Mucosa of descending colon (tissue), 3 donors: ENCODE measurements at regions not wholly inside any gene's neighbourhood (a gene's known extent, or its start where the extent isn't known, plus 50 kb on each side); places are given as distances from the start of the nearest gene placed in this dataset.

Source experiments
- ATAC-seq: fragments of 200-7000 bp; cut with Tn5 transposase; one replicate; pipeline ENCODE4 v1.9.1; 2020; ENCODE audit warnings: mild to moderate bottlenecking, moderate library complexity
- DNase-seq, 3 donors: peaks; one replicate each; pipeline ENCODE4 v3.0.0-alpha.2; 2020
- H3K36me3 ChIP-seq: fragments of 200-600 bp; one replicate; pipeline ENCODE4 v1.8.0; 2021; ENCODE audit warnings: low read depth, mild to moderate bottlenecking
- H3K4me1 ChIP-seq: fragments of 200-600 bp; one replicate; pipeline ENCODE4 v1.8.0; 2021; ENCODE audit warnings: low read depth, mild to moderate bottlenecking
- H3K4me3 ChIP-seq: fragments of 200-600 bp; one replicate; pipeline ENCODE4 v1.8.0; 2021; ENCODE audit warnings: mild to moderate bottlenecking
- H3K9me3 ChIP-seq: fragments of 200-600 bp; one replicate; pipeline ENCODE4 v1.8.0; 2021; ENCODE audit warnings: mild to moderate bottlenecking
- CTCF ChIP-seq: fragments of 200-600 bp; IDR thresholded peaks from one replicate; pipeline ENCODE4 v1.8.0; 2022; ENCODE audit warnings: antibody characterized with exemption, mild to moderate bottlenecking
- intact Hi-C, 2 donors: fragments of 100-400 bp; cut with DNase I in 1 of 2; cut with micrococcal nuclease in 1 of 2; formaldehyde crosslinking; loops; one replicate each; pipeline versions ENCODE4 v1.11.0 to v1.11.1; 2022; cut with DNase I, micrococcal nuclease
- donor health status: DM: no; HTN: no; CAD: no; lungs with moderate emphysema.
- donor health status: DM: no; HTN: no; CAD: no.
- donor health status: DM: no; HTN: yes; CAD: no.

DNA sequence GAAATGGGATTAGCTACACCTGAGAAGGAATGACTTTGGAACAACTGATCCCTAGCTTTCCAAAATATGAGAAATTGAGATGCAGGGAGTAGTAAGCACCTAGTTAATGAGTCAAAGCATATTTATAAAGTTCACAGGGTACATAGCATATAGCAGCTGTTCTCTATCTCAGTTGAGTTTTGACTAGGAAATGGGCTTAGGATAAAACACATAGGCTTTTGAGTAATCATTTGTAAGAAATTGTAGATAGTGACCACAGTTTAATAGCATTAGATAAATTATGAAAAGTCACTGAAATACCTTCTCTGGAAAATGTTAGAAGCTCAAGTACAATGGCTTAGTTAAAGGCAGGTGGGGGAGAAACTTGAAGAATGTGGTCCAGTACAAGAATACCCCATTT lies 444.7 kb upstream of the TNP1 start:
- Histone ChIP-seq H3K4me3 (no peak overlapping the region), H3K9me3 (no peaks in the 10 kb centered on the region), H3K36me3 (no peaks in the 10 kb centered on the region), H3K4me1 (no peaks in the 10 kb centered on the region)
- DNase-seq (no peak), ATAC-seq (no peak)
- intact Hi-C loops, result no loop called here
- TF ChIP-seq CTCF, result no peak

GRCh38 chr2:217302856-217303255 lies 443.0 kb upstream of the TNP1 start:
- TF ChIP-seq CTCF, result no peak
- ATAC-seq, result no peak
- Histone ChIP-seq H3K4me3 (no peak overlapping the region), H3K36me3 (no peaks in the 10 kb centered on the region), H3K9me3 (no peaks in the 10 kb centered on the region), H3K4me1 (no peaks in the 10 kb centered on the region)
- DNase-seq, result no peak
- intact Hi-C loops, result no loop called here

- intact Hi-C loops, result no loop called here
- Histone ChIP-seq H3K9me3 (no peaks in the 10 kb centered on the region), H3K36me3 (no peaks in the 10 kb centered on the region), H3K4me1 (no peaks in the 10 kb centered on the region), H3K4me3 (no peak overlapping the region)
- TF ChIP-seq CTCF, result no peak
- DNase-seq (no peak), ATAC-seq (no peak)
These were observed 441.5 kb upstream of the TNP1 start for GRCh38 chr2:217301142-217301925.

- intact Hi-C loops, result no loop called here
- no peak for TF ChIP-seq CTCF
- no peak for ATAC-seq
These were observed 439.7 kb upstream of the TNP1 start for GRCh38 chr2:217299590-217299989.

GRCh38 chr2:217297096-217297495 lies 437.2 kb upstream of the TNP1 start:
- ATAC-seq (no peak), DNase-seq (no peak)
- Histone ChIP-seq H3K36me3 (no peaks in the 10 kb centered on the region), H3K9me3 (no peaks in the 10 kb centered on the region), H3K4me1 (no peaks in the 10 kb centered on the region), H3K4me3 (no peak overlapping the region)
- intact Hi-C loops, result no loop called here
- no peak for TF ChIP-seq CTCF

More at GRCh38 chr2:217299590-217299989, 439.7 kb upstream of the TNP1 start:
- DNase-seq, result no peak
- no peak overlapping the region for H3K4me3 ChIP-seq
- no peaks in the 10 kb centered on the region for H3K9me3 ChIP-seq
- H3K36me3 ChIP-seq, result no peaks in the 10 kb centered on the region
- no peaks in the 10 kb centered on the region for H3K4me1 ChIP-seq
